HG03097 (cell line): ENCODE measurements at regions not wholly inside any gene's neighbourhood (a gene's known extent, or its start where the extent isn't known, plus 50 kb on each side); places are given as distances from the start of the nearest gene placed in this dataset.

Experiments used
- ATAC-seq: cut with Tn5 transposase; IDR thresholded peaks from one replicate; pipeline ENCODE4 v1.9.1; 2021; ENCODE audit not compliant: unreplicated experiment, low FRiP score

DNA sequence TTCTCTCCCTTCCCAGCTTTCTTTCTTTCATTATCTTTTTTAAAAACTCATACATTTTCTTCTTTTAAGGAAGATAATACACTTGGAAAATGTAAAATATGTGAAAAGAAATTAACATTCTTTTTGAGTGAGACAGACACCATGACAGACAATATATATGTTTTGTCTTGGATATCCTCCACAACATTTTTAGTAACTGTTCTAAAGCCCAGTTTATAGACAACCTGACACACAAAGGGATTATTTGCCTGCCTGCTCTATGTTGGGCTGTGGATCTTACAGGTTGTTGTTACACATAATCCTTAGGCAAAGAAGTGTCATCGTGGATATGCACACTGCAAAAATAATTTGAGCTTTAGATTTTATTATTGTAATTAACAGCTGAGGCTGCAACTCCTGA is 301.4 kb upstream of the PDGFD start:
- ATAC-seq = no peak

DNA sequence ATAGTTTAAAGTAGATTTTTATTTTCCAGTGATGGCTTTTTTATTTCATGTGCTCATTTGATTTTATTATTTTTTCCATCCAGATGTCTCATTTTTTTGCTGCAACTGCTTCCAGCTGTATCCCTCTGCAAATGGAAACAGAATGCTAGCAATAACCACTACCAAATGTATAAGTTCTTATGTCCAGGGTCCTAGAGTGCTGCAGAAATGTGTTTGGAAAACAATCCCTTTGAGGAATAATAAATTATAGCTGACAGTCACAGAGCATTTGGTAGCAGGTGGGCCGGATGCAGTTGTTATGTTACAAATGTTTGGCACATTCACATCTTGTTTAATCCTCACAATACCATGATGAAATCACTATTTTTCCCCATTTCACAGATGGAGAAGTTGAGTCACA is 300.7 kb upstream of the PDGFD start:
- no peak for ATAC-seq

DNA sequence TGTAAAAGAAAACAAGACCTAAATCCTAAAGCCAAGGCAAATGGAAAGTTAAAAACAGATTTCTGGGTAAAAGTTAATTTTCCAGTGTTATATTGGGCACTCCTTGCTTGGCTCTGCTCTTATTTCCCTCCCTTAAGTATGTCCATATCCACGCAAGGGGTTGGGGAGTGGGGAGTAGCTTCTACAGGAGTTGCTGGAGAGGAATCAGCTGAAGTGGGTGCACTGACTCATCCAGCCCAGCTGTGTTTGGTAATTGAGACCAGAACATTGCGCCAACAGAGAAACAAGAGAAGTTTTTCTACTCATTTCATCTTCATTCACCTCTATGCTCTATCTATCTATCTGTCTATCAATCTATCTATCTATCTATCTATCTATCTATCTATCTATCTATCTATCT is 298.4 kb upstream of the PDGFD start:
- ATAC-seq = no peak

DNA sequence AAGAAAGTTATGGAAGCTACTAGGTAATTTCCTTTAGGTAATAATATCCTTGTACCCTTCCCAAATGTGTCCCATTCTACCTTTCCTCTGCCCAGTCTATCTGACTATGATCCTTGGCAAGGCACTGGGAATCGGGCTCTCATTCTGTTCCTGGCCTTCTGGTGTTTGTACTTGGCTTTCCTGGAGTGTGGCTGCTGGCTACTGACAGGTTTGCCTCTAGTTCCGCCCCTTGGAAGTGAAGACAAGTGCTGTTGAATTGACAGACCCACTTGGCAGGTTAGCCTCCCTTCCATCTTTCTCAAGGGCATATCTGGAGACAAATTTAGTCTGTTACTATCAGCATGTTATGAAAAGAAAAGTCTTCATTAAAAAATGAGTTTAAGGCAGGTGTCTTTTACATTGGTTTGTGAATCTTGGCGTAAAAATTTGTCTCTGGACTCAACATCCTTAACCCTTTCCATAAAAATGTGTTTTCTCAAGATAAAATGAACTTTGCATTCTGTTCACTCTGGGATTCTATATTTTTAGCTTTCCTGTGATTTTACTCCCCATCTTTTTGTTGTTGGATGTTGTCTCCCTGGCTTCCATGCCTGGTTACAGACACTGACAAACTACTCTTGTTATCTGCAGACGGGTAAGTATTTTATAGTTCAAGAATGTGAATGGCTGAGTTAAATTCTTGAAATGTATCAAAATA is 287.4 kb upstream of the PDGFD start:
- no peak for ATAC-seq

DNA sequence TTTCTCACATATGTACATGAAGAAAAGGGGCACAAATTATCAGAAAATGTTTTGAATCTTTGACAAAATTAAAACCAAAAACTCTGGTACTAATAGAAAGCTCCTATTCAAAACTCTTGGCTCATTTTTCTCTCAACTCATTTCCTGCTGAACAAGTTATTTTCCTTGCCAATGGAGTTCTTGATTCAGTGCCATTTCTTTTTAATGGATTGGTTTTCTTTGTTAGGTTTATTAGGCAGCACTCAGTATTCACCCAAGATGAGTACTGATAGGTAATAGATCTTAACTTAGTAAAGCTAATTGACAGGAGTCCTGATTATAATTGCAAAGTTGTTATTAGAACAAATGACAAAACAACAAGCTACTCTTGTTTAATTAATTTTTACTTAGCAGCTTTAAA is 279.4 kb upstream of the PDGFD start:
- ATAC-seq = no peak

DNA sequence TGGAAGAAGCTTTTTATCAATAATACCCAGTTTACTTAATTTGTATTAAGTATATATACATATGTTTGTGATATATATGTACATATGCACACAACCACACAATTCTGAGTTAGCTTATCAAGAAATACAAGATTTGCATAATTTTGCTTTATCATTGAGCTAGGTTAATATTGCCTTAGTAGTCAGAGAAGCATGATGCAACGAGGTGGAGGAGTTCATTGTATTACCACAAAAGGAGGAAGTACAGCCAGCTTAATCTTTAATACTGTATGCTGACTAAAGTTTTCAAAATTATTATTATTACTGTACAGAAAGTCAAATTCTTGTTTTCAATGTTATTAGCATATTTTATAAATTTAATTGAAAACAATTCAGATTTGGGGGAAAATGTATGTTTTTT is 278.4 kb upstream of the PDGFD start:
- no peak for ATAC-seq

DNA sequence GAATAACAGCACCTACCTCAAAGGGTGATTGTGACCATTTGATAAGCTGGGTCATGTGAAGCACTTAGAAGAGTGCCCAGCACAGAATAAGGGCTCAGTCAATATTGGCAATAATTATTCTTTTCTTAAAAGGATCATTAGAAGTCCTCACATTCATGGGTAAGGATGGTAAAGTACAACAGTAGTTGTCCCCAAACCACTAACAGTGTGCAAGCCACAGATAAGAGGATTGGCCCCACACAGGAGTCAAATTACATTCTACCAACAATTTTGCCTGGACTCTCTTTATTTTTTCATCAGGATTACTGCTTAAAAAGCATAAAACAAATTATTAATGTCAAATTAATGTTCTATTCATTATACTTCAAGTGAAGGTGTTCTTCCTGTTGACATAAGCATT is 271.5 kb upstream of the PDGFD start:
- ATAC-seq = no peak

DNA sequence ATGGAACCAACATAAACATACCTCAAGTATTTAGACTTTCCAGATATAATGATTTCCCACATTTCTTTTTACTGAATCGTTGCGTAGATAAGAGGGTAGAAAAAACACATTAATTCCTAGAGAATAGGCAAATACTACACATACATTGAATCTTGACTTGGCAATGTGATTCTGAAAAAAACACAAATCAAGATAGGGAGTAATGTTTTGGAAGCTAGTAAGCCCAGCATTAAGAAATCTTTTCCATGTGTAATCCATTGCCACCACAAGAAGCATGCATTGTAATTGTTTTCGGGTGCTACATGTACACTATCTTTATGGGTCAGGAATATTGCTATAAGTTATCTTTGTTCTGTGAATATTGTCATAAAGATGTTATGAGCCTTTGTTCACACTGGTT is 269.8 kb upstream of the PDGFD start:
- ATAC-seq = no peak

DNA sequence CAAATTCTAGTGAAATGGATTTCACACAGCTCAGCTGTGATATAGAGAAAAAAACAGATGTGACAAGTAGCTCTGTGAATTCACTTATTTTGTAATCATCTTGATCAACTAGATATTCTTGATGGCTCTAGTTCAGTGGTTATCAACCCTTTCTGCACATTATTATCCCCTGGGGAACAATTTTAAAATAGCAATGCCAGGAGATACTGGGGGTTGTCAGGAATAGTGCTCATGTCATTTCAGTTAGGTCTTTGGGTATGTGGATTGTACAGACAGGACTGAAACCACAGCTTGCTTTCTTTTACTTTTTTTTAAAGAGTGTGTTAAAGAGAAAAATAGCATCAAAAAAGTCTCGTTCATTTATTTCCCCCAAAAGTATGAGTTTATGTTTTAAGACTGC is 269.0 kb upstream of the PDGFD start:
- no peak for ATAC-seq

DNA sequence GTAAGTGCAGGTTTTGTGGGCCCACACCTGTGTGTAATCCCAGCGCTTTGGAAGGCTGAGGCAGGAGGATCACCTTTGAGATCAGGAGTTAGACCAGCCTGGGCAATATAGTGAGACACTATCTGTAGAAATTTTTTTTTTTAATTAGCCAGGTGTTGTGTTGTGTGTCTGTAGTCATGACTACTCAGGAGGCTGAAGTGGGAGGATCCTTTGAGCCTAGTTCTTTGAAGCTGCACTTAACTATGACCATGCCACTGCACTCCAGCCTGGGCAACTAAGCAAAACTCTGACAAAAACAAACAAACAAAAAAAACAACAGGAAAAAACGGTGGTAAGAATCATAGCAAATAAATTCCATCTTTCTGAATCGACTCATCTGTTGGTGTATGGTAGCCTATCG is 268.6 kb upstream of the PDGFD start:
- no peak for ATAC-seq

DNA sequence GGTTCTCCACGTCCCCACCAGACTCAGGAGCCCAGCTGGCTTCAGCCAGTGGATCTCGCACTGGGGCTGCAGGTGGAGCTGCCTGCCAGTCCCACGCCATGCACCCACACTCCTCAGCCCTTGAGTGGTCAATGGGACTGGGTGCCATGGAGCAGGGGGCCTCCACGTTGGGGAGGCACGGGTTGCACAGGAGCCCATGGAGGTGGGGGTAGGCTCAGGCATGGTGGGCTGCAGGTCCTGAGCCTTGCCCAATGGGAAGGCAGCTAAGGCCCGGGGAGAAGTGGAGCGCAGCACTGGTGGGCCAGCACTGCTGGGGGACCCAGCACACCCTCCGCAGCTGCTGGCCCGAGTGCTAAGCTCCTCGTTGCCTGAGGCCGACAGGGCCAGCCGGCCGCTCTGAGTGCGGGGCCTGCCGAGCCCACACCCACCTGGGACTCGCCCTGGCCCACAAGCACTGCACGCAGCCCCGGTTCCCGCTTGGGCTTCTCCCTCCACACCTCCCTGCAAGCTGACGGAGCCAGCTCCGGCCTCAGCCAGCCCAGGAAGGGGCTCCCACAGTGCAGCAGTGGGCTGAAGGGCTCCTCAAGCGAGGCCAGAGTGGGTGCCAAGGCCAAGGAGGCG is 258.5 kb upstream of the PDGFD start:
- ATAC-seq = no peak

DNA sequence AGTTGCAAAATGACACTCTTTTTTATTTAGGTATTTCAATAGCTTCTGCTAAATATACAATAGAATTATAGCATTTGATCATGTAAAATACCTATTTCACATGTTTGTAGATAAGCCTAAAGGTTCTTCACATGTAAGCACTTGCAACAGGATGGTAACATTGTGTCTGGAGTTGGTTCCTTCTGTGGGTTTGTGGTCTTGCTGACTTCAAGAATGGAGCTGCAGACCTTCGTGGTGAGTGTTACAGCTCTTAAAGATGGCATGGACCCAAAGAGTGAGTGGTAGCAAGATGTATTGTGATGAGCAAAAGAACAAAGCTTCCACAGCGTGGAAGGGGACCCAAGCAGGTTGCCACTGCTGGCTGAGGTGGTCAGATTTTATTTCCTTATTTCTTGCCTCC is 246.4 kb upstream of the PDGFD start:
- ATAC-seq = no peak

DNA sequence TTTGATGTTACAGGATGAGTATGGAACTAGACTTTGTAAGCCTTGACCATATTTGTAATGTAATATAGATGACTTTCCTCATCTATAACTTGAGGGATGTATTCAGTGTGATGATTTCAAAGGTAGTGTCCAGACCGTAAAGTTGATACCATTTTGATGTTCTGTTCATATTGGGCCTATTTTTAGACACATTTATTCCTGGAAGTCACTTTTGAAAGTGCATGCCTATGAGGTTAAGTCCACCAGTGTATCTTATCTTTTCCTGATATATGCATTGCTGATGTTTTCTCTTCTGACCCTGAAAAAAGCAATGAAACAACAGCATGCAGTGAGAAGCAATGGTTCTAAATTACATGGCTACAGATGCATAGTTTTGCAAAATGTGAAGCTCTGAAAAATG is 244.7 kb upstream of the PDGFD start:
- no peak for ATAC-seq

DNA sequence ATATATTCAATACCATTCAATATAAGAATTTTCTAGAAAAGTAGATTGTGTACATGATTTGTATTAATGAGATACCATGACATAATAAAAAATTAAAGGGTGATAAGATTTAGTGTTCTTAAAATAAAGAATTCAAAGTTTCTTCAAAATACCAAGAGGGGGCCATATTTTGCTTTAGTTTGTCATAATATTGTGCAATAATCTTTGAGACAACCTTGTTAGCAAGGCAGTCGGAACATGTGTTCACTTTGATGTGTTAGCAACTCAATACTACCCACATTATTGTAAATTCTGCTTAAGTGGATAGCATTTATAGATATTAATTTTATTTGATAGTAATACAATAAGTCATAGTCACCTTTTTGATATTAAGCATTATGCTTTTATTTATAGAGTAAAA is 241.3 kb upstream of the PDGFD start:
- no peak for ATAC-seq

DNA sequence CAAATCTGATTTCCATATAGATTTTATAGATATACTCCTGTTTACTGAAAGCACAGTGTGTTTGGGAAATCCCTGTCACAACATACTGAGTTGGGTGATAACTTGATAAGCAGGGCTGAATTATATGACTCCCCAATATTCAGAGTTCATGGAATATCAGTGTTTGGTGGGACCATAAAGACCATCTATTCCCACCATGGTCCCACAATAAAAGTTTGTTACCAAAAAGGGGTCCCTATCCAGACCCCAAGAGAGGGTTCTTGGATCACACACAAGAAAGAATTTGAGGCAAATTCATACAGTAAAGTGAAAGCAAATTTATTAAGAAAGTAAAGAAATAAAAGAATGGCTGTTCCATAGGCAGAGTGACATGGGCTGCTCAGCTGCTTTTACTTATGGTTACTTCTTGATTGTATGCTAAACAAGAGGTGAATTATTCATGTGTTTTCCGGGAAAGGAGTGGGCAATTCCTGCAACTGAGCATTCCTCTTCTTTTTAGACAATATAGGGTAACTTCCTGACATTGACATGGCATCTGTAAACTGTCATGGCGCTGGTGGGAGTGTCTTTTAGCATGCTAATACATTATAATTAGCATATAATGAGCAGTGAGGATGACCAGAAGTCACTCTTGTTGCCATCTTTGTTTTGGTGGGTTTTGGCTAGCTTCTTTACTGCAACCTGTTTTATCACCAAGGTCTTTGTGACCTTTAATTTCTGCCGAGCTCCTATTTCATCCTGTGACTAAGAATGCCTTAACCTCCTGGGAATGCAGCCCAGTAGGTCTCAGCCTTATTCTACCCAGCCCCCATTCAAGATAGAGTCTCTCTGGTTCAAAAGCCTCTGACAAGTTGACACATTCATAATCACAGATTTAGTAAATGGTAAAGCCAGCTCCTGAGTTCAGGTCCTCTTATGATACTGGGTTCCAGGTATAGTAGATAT is 240.6 kb upstream of the PDGFD start:
- ATAC-seq = no peak

DNA sequence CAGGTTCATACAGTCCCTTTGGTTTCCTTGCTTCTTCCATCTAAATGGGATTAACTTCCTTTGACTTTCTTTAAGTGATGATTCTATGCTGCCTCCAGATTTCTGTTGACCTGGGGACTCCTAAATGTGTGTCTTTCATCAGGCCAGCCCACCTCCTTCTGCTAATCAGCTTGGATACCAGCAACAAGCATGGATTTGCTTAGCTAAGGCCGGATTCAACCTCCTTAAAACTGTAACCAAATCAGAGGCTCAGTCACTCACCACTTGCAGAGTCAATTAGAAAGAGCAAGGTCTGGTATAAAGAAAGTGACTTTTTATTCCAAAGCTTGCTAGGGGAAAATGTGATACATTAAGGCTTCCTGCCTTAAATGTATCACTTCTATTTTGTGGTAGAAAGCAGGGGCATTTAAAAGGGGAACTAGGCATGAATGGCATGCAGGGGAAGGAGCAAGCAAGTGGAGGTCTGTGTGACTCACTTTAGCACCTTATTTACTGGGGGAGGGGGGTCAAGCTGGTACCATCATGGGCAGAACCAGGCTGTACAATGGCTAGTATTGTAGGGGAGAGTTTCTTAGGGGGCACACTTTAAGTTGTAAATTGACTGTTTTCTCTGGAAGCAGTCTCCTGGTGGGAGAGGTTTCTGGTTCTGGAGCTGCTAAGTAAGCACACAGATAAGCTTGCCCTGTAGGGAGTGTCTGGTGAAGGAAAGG is 239.0 kb upstream of the PDGFD start:
- ATAC-seq = no peak

DNA sequence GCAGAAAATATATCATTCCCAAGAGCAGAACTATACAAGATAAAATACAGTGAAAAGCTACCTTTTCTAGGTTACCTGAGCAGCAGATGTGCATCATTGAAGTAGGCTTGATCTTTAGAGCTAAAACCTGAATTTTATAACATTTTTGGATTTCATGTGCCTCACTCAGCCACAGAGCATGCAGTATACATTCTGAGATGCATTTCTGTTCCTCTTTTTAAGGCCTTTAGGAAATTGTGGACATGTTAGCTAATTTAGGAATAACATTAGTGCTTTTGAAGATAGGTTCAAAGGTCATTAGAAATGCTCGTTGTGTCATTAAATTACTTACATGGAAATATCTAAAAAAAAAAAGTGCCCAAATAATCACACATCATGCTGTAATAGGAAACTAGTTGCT is 230.6 kb upstream of the PDGFD start:
- no peak for ATAC-seq

DNA sequence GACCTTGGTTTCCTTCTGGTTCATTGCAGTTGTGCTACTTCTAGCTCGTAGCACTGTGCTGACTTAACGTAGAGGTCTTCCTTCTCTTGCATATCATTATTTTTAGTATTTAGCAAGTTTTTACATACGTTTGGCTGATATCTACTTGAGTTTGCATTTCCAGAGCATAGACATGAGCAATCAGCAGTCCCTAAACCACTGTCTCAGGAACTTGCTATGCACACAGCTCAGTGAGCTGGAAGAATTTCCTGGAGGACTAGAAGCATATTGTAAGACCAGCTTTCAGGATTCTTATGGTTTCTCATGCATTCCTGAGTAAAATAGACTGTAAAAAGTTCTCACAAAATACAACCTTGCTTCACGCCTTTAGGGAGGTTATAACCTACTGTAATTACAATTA is 226.7 kb upstream of the PDGFD start:
- ATAC-seq = no peak

DNA sequence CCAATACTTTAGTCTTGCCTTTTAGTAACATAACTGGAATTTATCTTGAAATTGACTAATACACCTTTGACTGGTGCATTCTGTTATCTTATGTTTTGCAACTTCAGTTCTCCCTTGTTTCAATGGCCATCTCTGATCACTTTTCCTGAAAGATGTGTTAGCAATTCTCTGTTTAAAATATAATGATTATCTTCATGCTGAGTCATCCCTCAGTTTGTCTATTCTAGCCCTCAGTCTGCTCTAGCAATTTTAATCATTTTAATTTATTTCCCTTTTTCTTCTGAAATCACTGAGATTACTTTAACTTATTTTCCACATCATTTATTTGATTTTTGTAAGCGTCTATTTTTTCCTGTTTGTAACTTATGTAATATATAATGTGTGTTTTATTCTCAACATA is 221.9 kb upstream of the PDGFD start:
- no peak for ATAC-seq

DNA sequence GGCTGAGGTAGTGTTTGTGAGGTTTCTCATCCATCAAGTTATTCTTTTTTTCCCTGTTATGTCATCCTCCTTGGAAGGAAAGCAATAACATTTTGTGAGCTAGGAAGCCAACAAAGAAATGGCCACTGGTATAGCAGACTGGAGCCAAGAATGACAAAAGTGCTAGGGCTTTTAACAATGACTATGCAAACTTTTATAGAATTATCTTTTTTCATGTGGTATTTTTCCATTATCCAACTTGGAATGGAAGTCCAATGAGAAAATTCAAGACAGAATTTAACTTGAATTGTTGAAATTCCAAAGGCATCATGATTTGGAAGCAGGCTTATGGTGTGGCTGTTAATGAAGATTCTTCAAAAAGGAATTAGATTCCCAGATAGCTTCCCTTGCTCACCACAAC is 216.4 kb upstream of the PDGFD start:
- no peak for ATAC-seq

DNA sequence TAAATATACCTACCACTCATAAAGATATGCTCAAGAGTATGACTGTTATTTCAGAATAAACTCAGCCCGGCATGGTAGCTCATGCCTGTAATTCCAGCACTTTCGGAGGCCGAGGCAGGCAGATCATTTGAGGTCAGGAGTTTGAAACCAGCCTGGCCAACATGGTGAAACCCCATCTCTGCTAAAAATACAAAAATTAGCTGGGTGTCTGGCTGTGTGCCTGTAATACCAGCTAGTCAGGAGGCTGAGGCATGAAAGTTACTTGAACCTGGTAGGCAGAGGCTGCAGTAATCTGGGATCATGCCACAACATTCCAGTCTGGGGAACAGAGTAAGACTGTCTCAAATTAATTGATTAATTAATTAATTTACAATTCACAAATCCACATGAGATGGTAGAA is 208.2 kb upstream of the PDGFD start:
- ATAC-seq = no peak
